ENCODE measurements at regions not wholly inside any gene's neighbourhood (a gene's known extent, or its start where the extent isn't known, plus 50 kb on each side); places are given as distances from the start of the nearest gene placed in this dataset.

DNA sequence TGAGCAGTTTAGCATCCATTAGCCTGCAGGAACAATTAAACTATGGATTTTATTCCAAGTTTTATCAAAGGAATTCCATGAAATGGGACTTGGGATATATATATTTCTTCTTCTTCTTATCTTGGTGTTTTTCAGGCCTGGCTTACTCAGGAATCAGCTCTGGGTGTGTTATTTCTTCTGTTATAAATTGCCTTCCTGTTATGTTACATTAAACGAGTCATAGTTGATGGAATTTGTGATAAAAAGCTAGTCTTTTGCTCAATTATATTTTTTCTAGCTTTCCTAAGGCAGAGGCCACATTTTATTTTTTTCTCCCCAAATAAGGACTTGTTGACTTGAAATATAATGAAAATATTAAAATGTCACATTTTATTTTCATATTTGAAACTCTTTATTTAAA is 141.3 kb downstream of the EPC1 start:
- ATAC-seq, result no peak

More for the DNA sequence above, 141.3 kb downstream of the EPC1 start:
- ChIA-PET CTCF (interaction anchor here (0.7 kb wide), 1 partner anchor 1401 kb away, joined by 3 read pairs; no protein-coding TSS in a partner anchor), POLR2A (no interaction called here)
- Mint-ChIP-seq H3K4me3 (no peak overlapping the region), H3K27me3 (ENCODE audit: low read depth) (no peaks in the 10 kb centered on the region), H3K27ac (no peak overlapping the region), H3K4me1 (no peaks in the 10 kb centered on the region), H3K36me3 (no peaks in the 10 kb centered on the region), H3K9me3 (peaks cover 13% of the 10 kb centered on the region)
- no peak for DNase-seq (ENCODE audit: low spot score)
- TF ChIP-seq, protein P1, sequence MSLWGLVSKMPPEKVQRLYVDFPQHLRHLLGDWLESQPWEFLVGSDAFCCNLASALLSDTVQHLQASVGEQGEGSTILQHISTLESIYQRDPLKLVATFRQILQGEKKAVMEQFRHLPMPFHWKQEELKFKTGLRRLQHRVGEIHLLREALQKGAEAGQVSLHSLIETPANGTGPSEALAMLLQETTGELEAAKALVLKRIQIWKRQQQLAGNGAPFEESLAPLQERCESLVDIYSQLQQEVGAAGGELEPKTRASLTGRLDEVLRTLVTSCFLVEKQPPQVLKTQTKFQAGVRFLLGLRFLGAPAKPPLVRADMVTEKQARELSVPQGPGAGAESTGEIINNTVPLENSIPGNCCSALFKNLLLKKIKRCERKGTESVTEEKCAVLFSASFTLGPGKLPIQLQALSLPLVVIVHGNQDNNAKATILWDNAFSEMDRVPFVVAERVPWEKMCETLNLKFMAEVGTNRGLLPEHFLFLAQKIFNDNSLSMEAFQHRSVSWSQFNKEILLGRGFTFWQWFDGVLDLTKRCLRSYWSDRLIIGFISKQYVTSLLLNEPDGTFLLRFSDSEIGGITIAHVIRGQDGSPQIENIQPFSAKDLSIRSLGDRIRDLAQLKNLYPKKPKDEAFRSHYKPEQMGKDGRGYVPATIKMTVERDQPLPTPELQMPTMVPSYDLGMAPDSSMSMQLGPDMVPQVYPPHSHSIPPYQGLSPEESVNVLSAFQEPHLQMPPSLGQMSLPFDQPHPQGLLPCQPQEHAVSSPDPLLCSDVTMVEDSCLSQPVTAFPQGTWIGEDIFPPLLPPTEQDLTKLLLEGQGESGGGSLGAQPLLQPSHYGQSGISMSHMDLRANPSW (CRISPR knock-in tag; conservative IDR thresholded peaks at IDR 0.05; ENCODE audit: low read depth), result no peak
- TF ChIP-seq, protein P2, sequence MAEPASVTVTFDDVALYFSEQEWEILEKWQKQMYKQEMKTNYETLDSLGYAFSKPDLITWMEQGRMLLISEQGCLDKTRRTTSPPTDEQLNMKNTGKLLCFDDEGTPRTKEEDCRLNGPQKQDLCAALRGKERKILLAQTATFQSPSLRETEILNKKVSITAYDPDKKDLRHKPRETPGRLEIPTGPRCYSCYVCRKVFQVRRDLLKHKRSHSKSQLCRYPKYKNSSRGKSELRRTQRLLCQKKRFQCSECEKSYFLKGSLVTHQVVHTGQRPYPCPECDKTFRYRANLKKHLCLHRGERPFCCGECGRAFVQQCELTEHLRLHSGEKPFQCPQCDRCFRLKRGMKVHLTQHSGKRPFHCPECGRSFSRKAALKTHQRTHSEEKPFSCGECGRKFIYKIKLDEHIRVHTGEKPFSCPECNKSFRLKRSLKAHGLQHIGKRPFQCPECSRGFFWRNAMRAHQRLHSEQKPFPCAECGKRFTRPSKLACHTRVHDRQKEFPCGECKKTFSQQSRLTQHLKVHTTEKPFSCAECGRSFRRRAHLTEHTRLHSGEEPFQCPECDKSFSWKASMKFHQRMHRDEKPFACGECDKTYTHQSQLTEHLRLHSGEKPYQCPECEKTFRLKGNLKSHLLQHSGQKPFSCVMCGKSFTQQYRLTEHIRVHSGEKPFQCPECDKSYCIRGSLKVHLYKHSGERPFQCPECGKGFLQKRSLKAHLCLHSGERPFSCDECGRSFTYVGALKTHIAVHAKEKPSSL (CRISPR knock-in tag; conservative IDR thresholded peaks at IDR 0.05), result no peak
- no peak for TF ChIP-seq ESRRA (CRISPR knock-in tag; IDR thresholded peaks at IDR 0.05; ENCODE audit: borderline replicate concordance)
- no peak for TF ChIP-seq NR1H2 (CRISPR knock-in tag; IDR thresholded peaks at IDR 0.05)
- TF ChIP-seq, protein P3, sequence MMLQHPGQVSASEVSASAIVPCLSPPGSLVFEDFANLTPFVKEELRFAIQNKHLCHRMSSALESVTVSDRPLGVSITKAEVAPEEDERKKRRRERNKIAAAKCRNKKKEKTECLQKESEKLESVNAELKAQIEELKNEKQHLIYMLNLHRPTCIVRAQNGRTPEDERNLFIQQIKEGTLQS (CRISPR knock-in tag; conservative IDR thresholded peaks at IDR 0.05), result no peak
- TF ChIP-seq ZNF232 (CRISPR knock-in tag; IDR thresholded peaks at IDR 0.05), result no peak
- no peak for TF ChIP-seq ATF1 (CRISPR knock-in tag; IDR thresholded peaks at IDR 0.05)
- no peak for TF ChIP-seq NFATC4 (CRISPR knock-in tag; IDR thresholded peaks at IDR 0.05)
- no peak for TF ChIP-seq ZNF416 (CRISPR knock-in tag; IDR thresholded peaks at IDR 0.05)
- no peak for TF ChIP-seq ELF4 (CRISPR knock-in tag; IDR thresholded peaks at IDR 0.05; ENCODE audit: low read depth)
- TF ChIP-seq, protein P4, sequence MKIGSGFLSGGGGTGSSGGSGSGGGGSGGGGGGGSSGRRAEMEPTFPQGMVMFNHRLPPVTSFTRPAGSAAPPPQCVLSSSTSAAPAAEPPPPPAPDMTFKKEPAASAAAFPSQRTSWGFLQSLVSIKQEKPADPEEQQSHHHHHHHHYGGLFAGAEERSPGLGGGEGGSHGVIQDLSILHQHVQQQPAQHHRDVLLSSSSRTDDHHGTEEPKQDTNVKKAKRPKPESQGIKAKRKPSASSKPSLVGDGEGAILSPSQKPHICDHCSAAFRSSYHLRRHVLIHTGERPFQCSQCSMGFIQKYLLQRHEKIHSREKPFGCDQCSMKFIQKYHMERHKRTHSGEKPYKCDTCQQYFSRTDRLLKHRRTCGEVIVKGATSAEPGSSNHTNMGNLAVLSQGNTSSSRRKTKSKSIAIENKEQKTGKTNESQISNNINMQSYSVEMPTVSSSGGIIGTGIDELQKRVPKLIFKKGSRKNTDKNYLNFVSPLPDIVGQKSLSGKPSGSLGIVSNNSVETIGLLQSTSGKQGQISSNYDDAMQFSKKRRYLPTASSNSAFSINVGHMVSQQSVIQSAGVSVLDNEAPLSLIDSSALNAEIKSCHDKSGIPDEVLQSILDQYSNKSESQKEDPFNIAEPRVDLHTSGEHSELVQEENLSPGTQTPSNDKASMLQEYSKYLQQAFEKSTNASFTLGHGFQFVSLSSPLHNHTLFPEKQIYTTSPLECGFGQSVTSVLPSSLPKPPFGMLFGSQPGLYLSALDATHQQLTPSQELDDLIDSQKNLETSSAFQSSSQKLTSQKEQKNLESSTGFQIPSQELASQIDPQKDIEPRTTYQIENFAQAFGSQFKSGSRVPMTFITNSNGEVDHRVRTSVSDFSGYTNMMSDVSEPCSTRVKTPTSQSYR (CRISPR knock-in tag; IDR thresholded peaks at IDR 0.05), result no peak
- TF ChIP-seq NFE2L1 (CRISPR knock-in tag; IDR thresholded peaks at IDR 0.05), result no peak
- TF ChIP-seq, protein P5, sequence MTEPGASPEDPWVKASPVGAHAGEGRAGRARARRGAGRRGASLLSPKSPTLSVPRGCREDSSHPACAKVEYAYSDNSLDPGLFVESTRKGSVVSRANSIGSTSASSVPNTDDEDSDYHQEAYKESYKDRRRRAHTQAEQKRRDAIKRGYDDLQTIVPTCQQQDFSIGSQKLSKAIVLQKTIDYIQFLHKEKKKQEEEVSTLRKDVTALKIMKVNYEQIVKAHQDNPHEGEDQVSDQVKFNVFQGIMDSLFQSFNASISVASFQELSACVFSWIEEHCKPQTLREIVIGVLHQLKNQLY (CRISPR knock-in tag; IDR thresholded peaks at IDR 0.05), result no peak
- TF ChIP-seq MYBL2 (CRISPR knock-in tag; IDR thresholded peaks at IDR 0.05), result no peak
- TF ChIP-seq, protein P6, sequence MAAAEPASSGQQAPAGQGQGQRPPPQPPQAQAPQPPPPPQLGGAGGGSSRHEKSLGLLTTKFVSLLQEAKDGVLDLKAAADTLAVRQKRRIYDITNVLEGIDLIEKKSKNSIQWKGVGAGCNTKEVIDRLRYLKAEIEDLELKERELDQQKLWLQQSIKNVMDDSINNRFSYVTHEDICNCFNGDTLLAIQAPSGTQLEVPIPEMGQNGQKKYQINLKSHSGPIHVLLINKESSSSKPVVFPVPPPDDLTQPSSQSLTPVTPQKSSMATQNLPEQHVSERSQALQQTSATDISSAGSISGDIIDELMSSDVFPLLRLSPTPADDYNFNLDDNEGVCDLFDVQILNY (CRISPR knock-in tag; IDR thresholded peaks at IDR 0.05), result no peak
- no peak for TF ChIP-seq PRRX2 (CRISPR knock-in tag; IDR thresholded peaks at IDR 0.05)
- TF ChIP-seq, protein P7, sequence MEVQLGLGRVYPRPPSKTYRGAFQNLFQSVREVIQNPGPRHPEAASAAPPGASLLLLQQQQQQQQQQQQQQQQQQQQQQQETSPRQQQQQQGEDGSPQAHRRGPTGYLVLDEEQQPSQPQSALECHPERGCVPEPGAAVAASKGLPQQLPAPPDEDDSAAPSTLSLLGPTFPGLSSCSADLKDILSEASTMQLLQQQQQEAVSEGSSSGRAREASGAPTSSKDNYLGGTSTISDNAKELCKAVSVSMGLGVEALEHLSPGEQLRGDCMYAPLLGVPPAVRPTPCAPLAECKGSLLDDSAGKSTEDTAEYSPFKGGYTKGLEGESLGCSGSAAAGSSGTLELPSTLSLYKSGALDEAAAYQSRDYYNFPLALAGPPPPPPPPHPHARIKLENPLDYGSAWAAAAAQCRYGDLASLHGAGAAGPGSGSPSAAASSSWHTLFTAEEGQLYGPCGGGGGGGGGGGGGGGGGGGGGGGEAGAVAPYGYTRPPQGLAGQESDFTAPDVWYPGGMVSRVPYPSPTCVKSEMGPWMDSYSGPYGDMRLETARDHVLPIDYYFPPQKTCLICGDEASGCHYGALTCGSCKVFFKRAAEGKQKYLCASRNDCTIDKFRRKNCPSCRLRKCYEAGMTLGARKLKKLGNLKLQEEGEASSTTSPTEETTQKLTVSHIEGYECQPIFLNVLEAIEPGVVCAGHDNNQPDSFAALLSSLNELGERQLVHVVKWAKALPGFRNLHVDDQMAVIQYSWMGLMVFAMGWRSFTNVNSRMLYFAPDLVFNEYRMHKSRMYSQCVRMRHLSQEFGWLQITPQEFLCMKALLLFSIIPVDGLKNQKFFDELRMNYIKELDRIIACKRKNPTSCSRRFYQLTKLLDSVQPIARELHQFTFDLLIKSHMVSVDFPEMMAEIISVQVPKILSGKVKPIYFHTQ (CRISPR knock-in tag; IDR thresholded peaks at IDR 0.05), result no peak

All from WTC11 (cell line).